ENCODE measurements at regions not wholly inside any gene's neighbourhood (a gene's known extent, or its start where the extent isn't known, plus 50 kb on each side); places are given as distances from the start of the nearest gene placed in this dataset.

GRCh38 chr11:69422645-69423044 is 58.8 kb upstream of the LINC01488 start:
- no peak for FAIRE-seq

GRCh38 chr11:69423181-69423580 is 58.3 kb upstream of the LINC01488 start:
- H3K9me3 ChIP-seq (ENCODE audit: control insufficient read depth in 2 of 3, insufficient read depth in 1 of 3, low read length in 3 of 3): peaks cover 3 to 13% (median 3%) of the 10 kb centered on the region in 3 donors
- no peak overlapping the region for H3K9ac ChIP-seq (ENCODE audit: low read length in 3 of 3)
- DNase-seq (peak in 1 of 5 donors; percentile 27), FAIRE-seq (no peak)
- no peaks in the 10 kb centered on the region for H3K27me3 ChIP-seq (ENCODE audit: control insufficient read depth, insufficient read depth, low read length)
- H3K36me3 ChIP-seq (ENCODE audit: control insufficient read depth in 2 of 3, insufficient read depth in 3 of 3, low read length in 3 of 3): no peaks in the 10 kb centered on the region
- no peak overlapping the region for H3K27ac ChIP-seq (ENCODE audit: low read depth in 2 of 2, low read length in 2 of 2)
- no peak overlapping the region for H3K4me3 ChIP-seq (ENCODE audit: low read length in 3 of 3)
- intact Hi-C loops (cut with DNase I): no loop called here
- TF ChIP-seq CTCF (IDR thresholded peaks at IDR 0.05; ENCODE audit: borderline replicate concordance, extremely low read depth, insufficient read depth): no peak
- peaks cover 0 to 6% (median 0%) of the 10 kb centered on the region in 3 donors for H3K4me1 ChIP-seq (ENCODE audit: control insufficient read depth in 2 of 3, insufficient read depth in 2 of 3, low read depth in 1 of 3, low read length in 3 of 3)

More at GRCh38 chr11:69422645-69423044, 58.8 kb upstream of the LINC01488 start:
- no peaks in the 10 kb centered on the region for H3K27me3 ChIP-seq (ENCODE audit: control insufficient read depth, insufficient read depth, low read length)
- no peaks in the 10 kb centered on the region for H3K36me3 ChIP-seq (ENCODE audit: control insufficient read depth in 2 of 3, insufficient read depth in 3 of 3, low read length in 3 of 3)
- H3K4me1 ChIP-seq (ENCODE audit: control insufficient read depth in 2 of 3, insufficient read depth in 2 of 3, low read depth in 1 of 3, low read length in 3 of 3): peaks cover 0 to 7% (median 0%) of the 10 kb centered on the region in 3 donors
- H3K4me3 ChIP-seq (ENCODE audit: low read length in 3 of 3): no peak overlapping the region
- H3K9me3 ChIP-seq (ENCODE audit: control insufficient read depth in 2 of 3, insufficient read depth in 1 of 3, low read length in 3 of 3): peaks cover 3 to 13% (median 3%) of the 10 kb centered on the region in 3 donors
- TF ChIP-seq CTCF (IDR thresholded peaks at IDR 0.05; ENCODE audit: borderline replicate concordance, extremely low read depth, insufficient read depth): no peak
- H3K9ac ChIP-seq (ENCODE audit: low read length in 3 of 3): no peak overlapping the region
- peak in 1 of 5 donors; percentile 58 for DNase-seq
- H3K27ac ChIP-seq (ENCODE audit: low read depth in 2 of 2, low read length in 2 of 2): no peak overlapping the region
- intact Hi-C loops (cut with DNase I): no loop called here

GRCh38 chr11:69423611-69424385 is 57.7 kb upstream of the LINC01488 start:
- Histone ChIP-seq H3K4me3 (ENCODE audit: low read length in 3 of 3) (no peak overlapping the region), H3K27me3 (ENCODE audit: control insufficient read depth, insufficient read depth, low read length) (no peaks in the 10 kb centered on the region), H3K9me3 (ENCODE audit: control insufficient read depth in 2 of 3, insufficient read depth in 1 of 3, low read length in 3 of 3) (peaks cover 3 to 13% (median 3%) of the 10 kb centered on the region in 3 donors), H3K9ac (ENCODE audit: low read length in 3 of 3) (no peak overlapping the region), H3K4me1 (ENCODE audit: control insufficient read depth in 2 of 3, insufficient read depth in 2 of 3, low read depth in 1 of 3, low read length in 3 of 3) (peaks cover 0 to 6% (median 0%) of the 10 kb centered on the region in 3 donors), H3K27ac (ENCODE audit: low read depth in 2 of 2, low read length in 2 of 2) (no peak overlapping the region), H3K36me3 (ENCODE audit: control insufficient read depth in 2 of 3, insufficient read depth in 3 of 3, low read length in 3 of 3) (no peaks in the 10 kb centered on the region)
- no peak for TF ChIP-seq CTCF (IDR thresholded peaks at IDR 0.05; ENCODE audit: borderline replicate concordance, extremely low read depth, insufficient read depth)
- peak; percentile 51 for FAIRE-seq
- intact Hi-C loops (cut with DNase I): no loop called here
- DNase-seq: peak in 1 of 5 donors; percentile 17
